OCI-LY3 (cell line): ENCODE measurements at regions not wholly inside any gene's neighbourhood (a gene's known extent, or its start where the extent isn't known, plus 50 kb on each side); places are given as distances from the start of the nearest gene placed in this dataset.

Experiments
- H2AFZ ChIP-seq: fragments of 200-600, 300-600 bp; shearing (Covaris generic); 2 replicates; pipeline ENCODE4 v1.6.0; 2014; ENCODE audit warnings: antibody characterized with exemption, low read depth, low read length
- H3K27ac ChIP-seq: fragments of 200-600, 300-600 bp; sonication (generic); 2 replicates; pipeline ENCODE4 v1.5.1; 2014; ENCODE audit warnings: mild to moderate bottlenecking, low read length, moderate library complexity, mixed read lengths
- H3K27me3 ChIP-seq: fragments of 200-600, 300-600 bp; sonication (generic); 2 replicates; pipeline ENCODE4 v1.6.1; 2014; ENCODE audit warnings: low read depth, low read length, mixed read lengths
- H3K36me3 ChIP-seq: fragments of 200-600, 300-600 bp; sonication (generic); replicated peaks from 2 replicates; pipeline ENCODE3; 2014; ENCODE audit warnings: low read depth, low read length, mixed read lengths
- H3K4me1 ChIP-seq: fragments of 300-600, 200-600 bp; sonication (generic); 2 replicates; pipeline ENCODE4 v1.6.1; 2014; ENCODE audit warnings: low read length, mixed read lengths
- H3K4me2 ChIP-seq: fragments of 200-600, 300-600 bp; sonication (generic); 2 replicates; pipeline ENCODE4 v1.6.1; 2014; ENCODE audit warnings: low read length, mixed read lengths
- H3K4me3 ChIP-seq: fragments of 300-600, 200-600 bp; sonication (generic); 2 replicates; pipeline ENCODE4 v1.5.1; 2014; ENCODE audit warnings: antibody characterized with exemption, mild to moderate bottlenecking, low read length, moderate library complexity
- H3K79me2 ChIP-seq: fragments of 300-600, 200-600 bp; shearing (Covaris generic); 2 replicates; pipeline ENCODE4 v1.6.1; 2014; ENCODE audit warnings: mild to moderate bottlenecking, low read length, mixed read lengths
- H3K9ac ChIP-seq: fragments of 300-600, 200-600 bp; shearing (Covaris generic); 2 replicates; pipeline ENCODE4 v1.6.0; 2014; ENCODE audit warnings: mild to moderate bottlenecking, low read length, moderate library complexity
- H3K9me3 ChIP-seq: fragments of 200-600, 300-600 bp; shearing (Covaris generic); 2 replicates; pipeline ENCODE4 v1.6.1; 2014; ENCODE audit warnings: low read length, mixed read lengths; ENCODE audit not compliant: insufficient read depth
- H4K20me1 ChIP-seq: fragments of 200-600, 300-600 bp; sonication (generic); 2 replicates; pipeline ENCODE4 v1.6.1; 2016; ENCODE audit warnings: low read length, mixed read lengths; ENCODE audit not compliant: insufficient read depth
- CTCF ChIP-seq: fragments of 200-600, 300-600 bp; sonication (generic); IDR thresholded peaks from 2 replicates; pipeline ENCODE4 v1.5.1; 2014; ENCODE audit warnings: antibody characterized with exemption, low read length, low read depth
- EZH2phosphoT487 ChIP-seq: fragments of 200-600 bp; shearing (Covaris generic); IDR thresholded peaks from 2 replicates; pipeline ENCODE4 v1.6.1; 2018; ENCODE audit warnings: antibody characterized with exemption, mixed run types, low read depth

- Histone ChIP-seq H3K36me3 (no peaks in the 10 kb centered on the region), H3K27me3 (peaks cover 82% of the 10 kb centered on the region), H3K27ac (no peak overlapping the region), H3K4me3 (no peak overlapping the region), H3K79me2 (no peaks in the 10 kb centered on the region), H4K20me1 (no peaks in the 10 kb centered on the region; the same call in 1 of the 2 replicates), H3K4me2 (no peak overlapping the region), H3K9me3 (no peaks in the 10 kb centered on the region), H2AFZ (no peak overlapping the region), H3K9ac (no peak overlapping the region), H3K4me1 (peaks cover 10% of the 10 kb centered on the region)
- TF ChIP-seq CTCF (no peak), EZH2phosphoT487 (no peak)
These were observed 272.7 kb downstream of the MAF start for GRCh38 chr16:79327836-79328235.

- Histone ChIP-seq H3K36me3 (no peaks in the 10 kb centered on the region), H3K4me1 (peaks cover 10% of the 10 kb centered on the region), H3K27ac (no peak overlapping the region), H3K27me3 (peaks cover 83% of the 10 kb centered on the region), H3K9ac (no peak overlapping the region), H3K4me3 (no peak overlapping the region), H3K4me2 (no peak overlapping the region), H4K20me1 (no peaks in the 10 kb centered on the region; the same call in 1 of the 2 replicates), H3K9me3 (no peaks in the 10 kb centered on the region), H3K79me2 (no peaks in the 10 kb centered on the region), H2AFZ (no peak overlapping the region)
- TF ChIP-seq EZH2phosphoT487, result no peak
- TF ChIP-seq CTCF, result no peak
These were observed 274.0 kb downstream of the MAF start for GRCh38 chr16:79326549-79326948.

- Histone ChIP-seq H3K4me1 (peaks cover 10% of the 10 kb centered on the region), H3K27ac (no peak overlapping the region), H3K4me3 (no peak overlapping the region), H2AFZ (no peak overlapping the region), H3K4me2 (no peak overlapping the region), H3K79me2 (no peaks in the 10 kb centered on the region), H3K27me3 (peaks cover 84% of the 10 kb centered on the region), H3K9ac (no peak overlapping the region), H4K20me1 (no peaks in the 10 kb centered on the region; the same call in 1 of the 2 replicates), H3K36me3 (no peaks in the 10 kb centered on the region), H3K9me3 (no peaks in the 10 kb centered on the region)
- TF ChIP-seq CTCF (no peak), EZH2phosphoT487 (no peak)
These were observed 275.2 kb downstream of the MAF start for GRCh38 chr16:79325226-79325945.

- H3K4me3 ChIP-seq, result no peak overlapping the region
- no peaks in the 10 kb centered on the region for H3K36me3 ChIP-seq
- TF ChIP-seq CTCF (no peak), EZH2phosphoT487 (no peak)
- no peak overlapping the region for H3K4me2 ChIP-seq
- no peaks in the 10 kb centered on the region for H3K9me3 ChIP-seq
- peaks cover 70% of the 10 kb centered on the region for H3K27me3 ChIP-seq
- H4K20me1 ChIP-seq, result peaks cover 3% of the 10 kb centered on the region; the same call in 1 of the 2 replicates
- H3K4me1 ChIP-seq, result no peaks in the 10 kb centered on the region
- H3K27ac ChIP-seq, result no peak overlapping the region
- no peaks in the 10 kb centered on the region for H3K79me2 ChIP-seq
- H3K9ac ChIP-seq, result no peak overlapping the region
- H2AFZ ChIP-seq, result no peak overlapping the region
These were observed 279.6 kb downstream of the MAF start for GRCh38 chr16:79320956-79321355.
